ENCODE measurements at regions not wholly inside any gene's neighbourhood (a gene's known extent, or its start where the extent isn't known, plus 50 kb on each side); places are given as distances from the start of the nearest gene placed in this dataset.

DNA sequence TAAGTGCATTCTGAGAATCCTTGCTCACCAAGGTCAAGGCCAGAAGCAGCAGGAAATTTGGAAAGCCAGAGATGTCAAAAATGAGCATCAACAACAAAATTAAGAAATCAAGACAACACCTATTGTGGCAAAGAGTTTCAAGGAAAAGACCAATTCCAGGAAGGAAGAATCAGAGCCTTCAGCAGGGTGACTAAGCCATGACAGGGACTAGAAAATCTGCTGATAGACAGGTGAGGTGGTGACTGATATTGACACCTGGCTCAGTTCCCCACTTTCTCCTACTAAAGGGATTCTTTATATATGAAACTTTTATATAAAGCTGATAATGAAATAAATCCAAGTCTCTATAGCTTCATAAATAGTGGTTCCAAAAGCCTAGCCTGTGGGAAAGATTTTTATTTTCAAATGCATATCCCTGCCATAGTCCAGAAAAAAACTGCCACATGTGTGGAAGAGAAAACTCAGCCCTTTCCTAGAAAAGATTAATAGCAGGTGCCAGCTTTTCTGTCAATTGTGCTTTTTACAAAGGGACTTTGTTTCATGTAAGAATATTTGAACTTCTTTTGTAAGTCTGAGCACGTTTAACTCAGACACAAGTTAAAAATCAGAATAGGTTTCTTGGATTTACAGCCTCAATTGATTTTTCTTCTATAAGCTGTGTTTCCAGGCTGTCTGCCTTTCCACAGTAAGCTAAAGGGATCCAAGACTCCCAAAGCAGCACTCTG lies 81.1 kb upstream of the GRAMD2B start:
- DNase-seq (ENCODE audit: low spot score): no peak
- TF ChIP-seq TAF1 (conservative IDR thresholded peaks at IDR 0.05) (no peak), NR2F2 (IDR thresholded peaks at IDR 0.05) (no peak), GABPA (IDR thresholded peaks at IDR 0.05 in 1 of 2, conservative IDR thresholded peaks at IDR 0.05 in 1 of 2) (no peak), HNF4G (IDR thresholded peaks at IDR 0.05) (no peak), RXRA (IDR thresholded peaks at IDR 0.05) (no peak), FOXA1 (IDR thresholded peaks at IDR 0.05) (no peak), EGR1 (IDR thresholded peaks at IDR 0.05; ENCODE audit: low read depth in 2 of 2) (no peak), YY1 (IDR thresholded peaks at IDR 0.05) (no peak), SP1 (IDR thresholded peaks at IDR 0.05) (no peak)
- TF ChIP-seq, protein P1, sequence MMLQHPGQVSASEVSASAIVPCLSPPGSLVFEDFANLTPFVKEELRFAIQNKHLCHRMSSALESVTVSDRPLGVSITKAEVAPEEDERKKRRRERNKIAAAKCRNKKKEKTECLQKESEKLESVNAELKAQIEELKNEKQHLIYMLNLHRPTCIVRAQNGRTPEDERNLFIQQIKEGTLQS (IDR thresholded peaks at IDR 0.05): no peak
- TF ChIP-seq, protein P2, sequence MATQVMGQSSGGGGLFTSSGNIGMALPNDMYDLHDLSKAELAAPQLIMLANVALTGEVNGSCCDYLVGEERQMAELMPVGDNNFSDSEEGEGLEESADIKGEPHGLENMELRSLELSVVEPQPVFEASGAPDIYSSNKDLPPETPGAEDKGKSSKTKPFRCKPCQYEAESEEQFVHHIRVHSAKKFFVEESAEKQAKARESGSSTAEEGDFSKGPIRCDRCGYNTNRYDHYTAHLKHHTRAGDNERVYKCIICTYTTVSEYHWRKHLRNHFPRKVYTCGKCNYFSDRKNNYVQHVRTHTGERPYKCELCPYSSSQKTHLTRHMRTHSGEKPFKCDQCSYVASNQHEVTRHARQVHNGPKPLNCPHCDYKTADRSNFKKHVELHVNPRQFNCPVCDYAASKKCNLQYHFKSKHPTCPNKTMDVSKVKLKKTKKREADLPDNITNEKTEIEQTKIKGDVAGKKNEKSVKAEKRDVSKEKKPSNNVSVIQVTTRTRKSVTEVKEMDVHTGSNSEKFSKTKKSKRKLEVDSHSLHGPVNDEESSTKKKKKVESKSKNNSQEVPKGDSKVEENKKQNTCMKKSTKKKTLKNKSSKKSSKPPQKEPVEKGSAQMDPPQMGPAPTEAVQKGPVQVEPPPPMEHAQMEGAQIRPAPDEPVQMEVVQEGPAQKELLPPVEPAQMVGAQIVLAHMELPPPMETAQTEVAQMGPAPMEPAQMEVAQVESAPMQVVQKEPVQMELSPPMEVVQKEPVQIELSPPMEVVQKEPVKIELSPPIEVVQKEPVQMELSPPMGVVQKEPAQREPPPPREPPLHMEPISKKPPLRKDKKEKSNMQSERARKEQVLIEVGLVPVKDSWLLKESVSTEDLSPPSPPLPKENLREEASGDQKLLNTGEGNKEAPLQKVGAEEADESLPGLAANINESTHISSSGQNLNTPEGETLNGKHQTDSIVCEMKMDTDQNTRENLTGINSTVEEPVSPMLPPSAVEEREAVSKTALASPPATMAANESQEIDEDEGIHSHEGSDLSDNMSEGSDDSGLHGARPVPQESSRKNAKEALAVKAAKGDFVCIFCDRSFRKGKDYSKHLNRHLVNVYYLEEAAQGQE (IDR thresholded peaks at IDR 0.05): no peak
- TF ChIP-seq, protein P3, sequence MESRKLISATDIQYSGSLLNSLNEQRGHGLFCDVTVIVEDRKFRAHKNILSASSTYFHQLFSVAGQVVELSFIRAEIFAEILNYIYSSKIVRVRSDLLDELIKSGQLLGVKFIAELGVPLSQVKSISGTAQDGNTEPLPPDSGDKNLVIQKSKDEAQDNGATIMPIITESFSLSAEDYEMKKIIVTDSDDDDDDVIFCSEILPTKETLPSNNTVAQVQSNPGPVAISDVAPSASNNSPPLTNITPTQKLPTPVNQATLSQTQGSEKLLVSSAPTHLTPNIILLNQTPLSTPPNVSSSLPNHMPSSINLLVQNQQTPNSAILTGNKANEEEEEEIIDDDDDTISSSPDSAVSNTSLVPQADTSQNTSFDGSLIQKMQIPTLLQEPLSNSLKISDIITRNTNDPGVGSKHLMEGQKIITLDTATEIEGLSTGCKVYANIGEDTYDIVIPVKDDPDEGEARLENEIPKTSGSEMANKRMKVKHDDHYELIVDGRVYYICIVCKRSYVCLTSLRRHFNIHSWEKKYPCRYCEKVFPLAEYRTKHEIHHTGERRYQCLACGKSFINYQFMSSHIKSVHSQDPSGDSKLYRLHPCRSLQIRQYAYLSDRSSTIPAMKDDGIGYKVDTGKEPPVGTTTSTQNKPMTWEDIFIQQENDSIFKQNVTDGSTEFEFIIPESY (IDR thresholded peaks at IDR 0.05): no peak
- TF ChIP-seq, protein P4, sequence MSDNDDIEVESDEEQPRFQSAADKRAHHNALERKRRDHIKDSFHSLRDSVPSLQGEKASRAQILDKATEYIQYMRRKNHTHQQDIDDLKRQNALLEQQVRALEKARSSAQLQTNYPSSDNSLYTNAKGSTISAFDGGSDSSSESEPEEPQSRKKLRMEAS (IDR thresholded peaks at IDR 0.05): no peak
- TF ChIP-seq, protein P5, sequence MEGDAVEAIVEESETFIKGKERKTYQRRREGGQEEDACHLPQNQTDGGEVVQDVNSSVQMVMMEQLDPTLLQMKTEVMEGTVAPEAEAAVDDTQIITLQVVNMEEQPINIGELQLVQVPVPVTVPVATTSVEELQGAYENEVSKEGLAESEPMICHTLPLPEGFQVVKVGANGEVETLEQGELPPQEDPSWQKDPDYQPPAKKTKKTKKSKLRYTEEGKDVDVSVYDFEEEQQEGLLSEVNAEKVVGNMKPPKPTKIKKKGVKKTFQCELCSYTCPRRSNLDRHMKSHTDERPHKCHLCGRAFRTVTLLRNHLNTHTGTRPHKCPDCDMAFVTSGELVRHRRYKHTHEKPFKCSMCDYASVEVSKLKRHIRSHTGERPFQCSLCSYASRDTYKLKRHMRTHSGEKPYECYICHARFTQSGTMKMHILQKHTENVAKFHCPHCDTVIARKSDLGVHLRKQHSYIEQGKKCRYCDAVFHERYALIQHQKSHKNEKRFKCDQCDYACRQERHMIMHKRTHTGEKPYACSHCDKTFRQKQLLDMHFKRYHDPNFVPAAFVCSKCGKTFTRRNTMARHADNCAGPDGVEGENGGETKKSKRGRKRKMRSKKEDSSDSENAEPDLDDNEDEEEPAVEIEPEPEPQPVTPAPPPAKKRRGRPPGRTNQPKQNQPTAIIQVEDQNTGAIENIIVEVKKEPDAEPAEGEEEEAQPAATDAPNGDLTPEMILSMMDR (IDR thresholded peaks at IDR 0.05; ENCODE audit: low read depth, low read length, missing input control): no peak
- Histone ChIP-seq H3K4me1 (ENCODE audit: control insufficient read depth in 4 of 4, insufficient read depth in 4 of 4, low read length in 3 of 4) (peaks cover 0 to 3% (median 1%) of the 10 kb centered on the region in 4 donors), H3K9me3 (ENCODE audit: control insufficient read depth in 4 of 4, low read length in 3 of 4) (no peaks in the 10 kb centered on the region), H3K27ac (ENCODE audit: low read depth in 1 of 2, low read length in 2 of 2) (no peak overlapping the region), H3K36me3 (ENCODE audit: control insufficient read depth in 4 of 4, insufficient read depth in 3 of 4, low read depth in 1 of 4, low read length in 3 of 4) (no peaks in the 10 kb centered on the region), H3K27me3 (ENCODE audit: control insufficient read depth in 4 of 4, insufficient read depth in 4 of 4, low read length in 3 of 4) (no peaks in the 10 kb centered on the region), H3K4me3 (ENCODE audit: low read depth in 1 of 3, low read length in 3 of 3) (no peak overlapping the region), H3K9ac (ENCODE audit: low read depth in 1 of 2, low read length in 2 of 2) (no peak overlapping the region)
- WGBS: 28% methylated on average over 1 of the region's 1 CpG

All from liver (tissue), 8 donors.